Right lobe of liver (tissue), 6 donors: ENCODE measurements at regions not wholly inside any gene's neighbourhood (a gene's known extent, or its start where the extent isn't known, plus 50 kb on each side); places are given as distances from the start of the nearest gene placed in this dataset.

Experiments used
- ATAC-seq, 4 donors: fragments of 200-7000 bp; cut with Tn5 transposase; one replicate each; pipeline ENCODE4 v1.9.1; 2020; ENCODE audit warnings: mild to moderate bottlenecking in 4 of 4, moderate library complexity in 4 of 4
- DNase-seq, 3 donors: peaks; one replicate each; pipeline ENCODE4 v3.0.0-alpha.2; 2020
- H3K27ac ChIP-seq, 3 donors: fragments of 200-600 bp; one replicate each; pipeline ENCODE4 v1.8.0; 2022
- H3K27me3 ChIP-seq, 2 donors: fragments of 200-600 bp; one replicate each; pipeline ENCODE4 v1.8.0; 2022
- H3K36me3 ChIP-seq, 4 donors: fragments of 200-600 bp; sonication (generic) in 1 of 4; one replicate each; pipeline versions ENCODE4 v1.5.1 to v1.8.0; 2017 to 2022; ENCODE audit warnings: control low read depth in 1 of 4
- H3K4me1 ChIP-seq, 4 donors: fragments of 200-600 bp; sonication (generic) in 1 of 4; one replicate each; pipeline versions ENCODE4 v1.5.1 to v1.8.0; 2017 to 2022; ENCODE audit warnings: control low read depth in 1 of 4
- H3K4me3 ChIP-seq, 3 donors: fragments of 200-600 bp; one replicate each; pipeline ENCODE4 v1.8.0; 2022
- H3K9me3 ChIP-seq, 4 donors: fragments of 200-600 bp; sonication (generic) in 1 of 4; one replicate each; pipeline versions ENCODE4 v1.5.1 to v1.8.0; 2017 to 2022; ENCODE audit warnings: control low read depth in 1 of 4
- CTCF ChIP-seq, 4 donors: fragments of 200-600 bp in 3 of 4; fragments of 450-650 bp in 1 of 4; IDR thresholded peaks; one replicate each; pipeline versions ENCODE4 v1.5.1 to v1.8.0; 2016 to 2022; ENCODE audit warnings: antibody characterized with exemption in 4 of 4, mild to moderate bottlenecking in 2 of 4
- POLR2A ChIP-seq: fragments of 450-650 bp; IDR thresholded peaks from one replicate; pipeline ENCODE4 v1.6.1; 2017; ENCODE audit warnings: antibody characterized with exemption, mild to moderate bottlenecking
- WGBS: methylation state at CpG from one replicate; pipeline ENCODE4 v1.1.6; 2018; ENCODE audit warnings: low coverage, low lambda C conversion rate; ENCODE audit not compliant: insufficient coverage; ENCODE audit errors: missing lambda C conversion rate; 5-methylcytosine and 5-hydroxymethylcytosine counted together
- intact Hi-C, 2 donors: fragments of 100-400 bp; cut with DNase I; formaldehyde crosslinking; loops; one replicate each; pipeline versions ENCODE4 v1.11.2 to v1.14.1; 2022
- donor health status: DM: no; HTN: yes; CAD: no.
- donor health status: DM: no; HTN: no; CAD: no.
- donor health status: DM: no; HTN: no; CAD: no.
- donor health status: DM: no; HTN: yes; CAD: no.
- donor health status: DM: no; HTN: yes; CAD: no.

GRCh38 chr5:8528106-8528505, 659.2 kb downstream of the MTRR start:
- TF ChIP-seq CTCF (IDR thresholded peaks at IDR 0.05) (no peak), POLR2A (no peak)
- WGBS, result 28% methylated on average over 4 of the region's 4 CpGs
- Histone ChIP-seq H3K27me3 (no peaks in the 10 kb centered on the region), H3K4me3 (no peak overlapping the region), H3K4me1 (no peaks in the 10 kb centered on the region), H3K36me3 (no peaks in the 10 kb centered on the region), H3K27ac (no peak overlapping the region), H3K9me3 (no peaks in the 10 kb centered on the region)
- DNase-seq (no peak), ATAC-seq (no peak)
- intact Hi-C loops, result no loop called here

- no peak for TF ChIP-seq CTCF (IDR thresholded peaks at IDR 0.05)
- no peak for TF ChIP-seq POLR2A
- WGBS, result 32% methylated on average over 4 of the region's 4 CpGs
- ATAC-seq (no peak), DNase-seq (no peak)
- Histone ChIP-seq H3K27me3 (no peaks in the 10 kb centered on the region), H3K36me3 (no peaks in the 10 kb centered on the region), H3K27ac (no peak overlapping the region), H3K4me3 (no peak overlapping the region), H3K4me1 (no peaks in the 10 kb centered on the region), H3K9me3 (no peaks in the 10 kb centered on the region)
- intact Hi-C loops, result no loop called here
These were observed 669.9 kb downstream of the MTRR start for GRCh38 chr5:8538821-8539220.

- 50% methylated on average over 2 of the region's 2 CpGs for WGBS
- no peak overlapping the region for H3K27ac ChIP-seq
- H3K27me3 ChIP-seq, result no peaks in the 10 kb centered on the region
- ATAC-seq (no peak), DNase-seq (no peak)
- no peaks in the 10 kb centered on the region for H3K4me1 ChIP-seq
- TF ChIP-seq POLR2A, result no peak
- TF ChIP-seq CTCF (IDR thresholded peaks at IDR 0.05), result no peak
- H3K36me3 ChIP-seq, result no peaks in the 10 kb centered on the region
- intact Hi-C loops, result no loop called here
- no peak overlapping the region for H3K4me3 ChIP-seq
- H3K9me3 ChIP-seq, result no peaks in the 10 kb centered on the region
These were observed 671.4 kb downstream of the MTRR start for GRCh38 chr5:8540317-8540716.

- ATAC-seq, result no peak
These were observed 682.0 kb downstream of the MTRR start for GRCh38 chr5:8550921-8551320.

More at GRCh38 chr5:8550921-8551320, 682.0 kb downstream of the MTRR start:
- DNase-seq, result no peak
- intact Hi-C loops, result no loop called here
- Histone ChIP-seq H3K36me3 (no peaks in the 10 kb centered on the region), H3K4me3 (no peak overlapping the region), H3K9me3 (no peaks in the 10 kb centered on the region), H3K4me1 (no peaks in the 10 kb centered on the region), H3K27ac (no peak overlapping the region), H3K27me3 (no peaks in the 10 kb centered on the region)
- WGBS, result 50% methylated on average over 4 of the region's 4 CpGs
- TF ChIP-seq POLR2A, result no peak
- TF ChIP-seq CTCF (IDR thresholded peaks at IDR 0.05), result no peak
